CD4-positive, alpha-beta T cell treated with Interleukin-6 for 4 hours (primary cell): ENCODE measurements at regions not wholly inside any gene's neighbourhood (a gene's known extent, or its start where the extent isn't known, plus 50 kb on each side); places are given as distances from the start of the nearest gene placed in this dataset.
"Not testable (repeated sequence)": the region's sequence is repeated elsewhere in the genome, so short reads cannot be mapped to it uniquely, and the experiment has no call there.

Experiments used
- DNase-seq: peaks from one replicate; pipeline ENCODE4 v3.0.0-alpha.2; 2020; ENCODE audit warnings: mixed read lengths

DNA sequence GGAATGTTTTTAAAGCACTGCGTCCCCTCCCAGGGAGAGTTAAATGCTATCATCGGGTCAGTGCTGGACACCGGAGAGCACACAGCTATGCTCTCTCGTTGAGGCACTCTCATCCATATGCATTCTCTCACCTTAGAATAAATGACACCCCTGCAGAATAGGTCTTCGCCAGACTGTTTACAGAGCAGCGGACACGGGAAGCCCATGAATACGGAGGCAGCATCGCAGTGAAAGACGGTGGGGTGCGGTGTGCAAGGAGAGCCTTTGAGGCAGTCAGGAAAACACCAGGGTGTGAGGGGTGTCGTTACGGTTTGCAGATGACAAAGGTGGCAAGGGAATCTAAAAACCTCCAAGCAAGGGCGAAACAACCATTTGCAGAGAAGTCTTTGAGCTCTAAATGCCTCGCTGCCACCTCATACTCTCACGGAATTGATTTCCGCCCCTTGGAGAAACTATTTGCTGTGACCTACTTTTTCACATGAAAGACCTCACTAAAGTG lies 169.2 kb upstream of the FHL2 start:
- DNase-seq = peak; percentile 42

DNA sequence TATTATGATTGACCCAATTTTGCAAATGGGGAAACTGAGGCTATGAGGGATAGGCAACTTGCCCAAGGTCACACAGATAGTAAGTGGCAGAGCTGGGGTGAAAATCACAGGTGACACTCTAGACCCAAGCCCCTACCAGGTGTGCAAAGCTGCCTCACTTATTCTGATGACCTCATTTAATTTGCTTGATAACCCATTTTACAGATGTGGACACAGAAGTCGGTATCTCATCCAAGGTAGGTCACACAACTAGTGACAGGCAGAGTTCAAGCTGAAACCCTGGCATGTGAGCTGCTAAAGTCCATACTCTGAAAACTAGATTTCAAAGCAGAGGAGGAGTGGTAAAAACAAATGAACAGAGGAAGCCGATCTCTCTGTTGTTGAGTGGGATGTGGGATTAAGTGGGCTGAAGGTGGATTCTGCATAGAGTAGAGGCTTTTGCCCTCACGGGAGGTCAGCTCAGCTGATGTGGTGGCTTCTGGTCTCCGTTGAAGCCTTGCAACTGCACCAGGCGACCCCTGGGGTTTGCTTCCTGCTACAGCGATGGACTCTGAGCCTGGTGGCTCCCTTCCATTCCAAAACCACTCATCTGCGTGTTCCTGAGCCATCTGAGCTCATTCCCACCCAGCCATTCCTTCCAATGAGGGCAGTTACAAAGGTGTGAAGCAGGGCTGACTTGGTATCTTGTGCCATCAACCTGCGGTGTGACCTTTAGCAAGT lies 164.3 kb upstream of the FHL2 start:
- no peak for DNase-seq

DNA sequence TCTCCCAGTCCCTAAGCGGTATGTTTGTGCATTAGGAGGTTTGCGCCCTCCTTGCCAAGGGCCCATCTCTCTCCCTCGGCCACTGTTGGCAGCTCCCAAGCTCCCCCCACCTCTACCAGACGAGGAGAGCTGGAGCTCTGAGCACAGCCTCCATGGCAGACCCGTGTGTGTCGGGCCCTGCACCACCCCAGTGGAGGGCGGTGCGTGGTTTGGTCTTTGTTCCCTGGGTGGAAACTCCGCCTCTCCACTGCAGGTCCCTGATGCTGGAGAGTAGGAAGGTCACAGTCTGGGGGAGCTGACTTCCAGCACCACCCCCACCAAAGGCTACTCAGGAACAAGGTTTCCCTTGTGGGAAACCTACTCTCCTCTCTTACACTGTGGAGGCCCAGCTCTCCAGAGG lies 162.6 kb upstream of the FHL2 start:
- DNase-seq = no peak

DNA sequence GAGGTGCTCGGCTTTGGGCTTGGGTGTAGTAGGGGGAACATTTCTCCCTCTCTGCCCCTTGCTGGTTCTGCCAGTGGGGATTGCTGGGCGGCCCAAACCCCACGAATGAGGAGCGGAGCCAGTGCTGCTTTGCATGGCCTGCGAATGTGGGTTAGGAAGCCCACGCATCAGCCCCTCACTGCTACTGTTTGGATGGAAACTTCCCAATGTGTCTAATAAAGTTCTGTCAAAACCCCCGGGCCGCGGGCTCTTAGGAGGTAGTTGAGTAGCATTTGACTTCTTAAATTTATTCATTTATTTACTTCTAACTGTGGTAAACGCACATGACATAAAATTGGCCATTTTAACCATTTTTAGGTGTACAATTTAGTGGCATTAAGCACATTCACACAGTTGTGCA lies 161.3 kb upstream of the FHL2 start:
- no peak for DNase-seq

DNA sequence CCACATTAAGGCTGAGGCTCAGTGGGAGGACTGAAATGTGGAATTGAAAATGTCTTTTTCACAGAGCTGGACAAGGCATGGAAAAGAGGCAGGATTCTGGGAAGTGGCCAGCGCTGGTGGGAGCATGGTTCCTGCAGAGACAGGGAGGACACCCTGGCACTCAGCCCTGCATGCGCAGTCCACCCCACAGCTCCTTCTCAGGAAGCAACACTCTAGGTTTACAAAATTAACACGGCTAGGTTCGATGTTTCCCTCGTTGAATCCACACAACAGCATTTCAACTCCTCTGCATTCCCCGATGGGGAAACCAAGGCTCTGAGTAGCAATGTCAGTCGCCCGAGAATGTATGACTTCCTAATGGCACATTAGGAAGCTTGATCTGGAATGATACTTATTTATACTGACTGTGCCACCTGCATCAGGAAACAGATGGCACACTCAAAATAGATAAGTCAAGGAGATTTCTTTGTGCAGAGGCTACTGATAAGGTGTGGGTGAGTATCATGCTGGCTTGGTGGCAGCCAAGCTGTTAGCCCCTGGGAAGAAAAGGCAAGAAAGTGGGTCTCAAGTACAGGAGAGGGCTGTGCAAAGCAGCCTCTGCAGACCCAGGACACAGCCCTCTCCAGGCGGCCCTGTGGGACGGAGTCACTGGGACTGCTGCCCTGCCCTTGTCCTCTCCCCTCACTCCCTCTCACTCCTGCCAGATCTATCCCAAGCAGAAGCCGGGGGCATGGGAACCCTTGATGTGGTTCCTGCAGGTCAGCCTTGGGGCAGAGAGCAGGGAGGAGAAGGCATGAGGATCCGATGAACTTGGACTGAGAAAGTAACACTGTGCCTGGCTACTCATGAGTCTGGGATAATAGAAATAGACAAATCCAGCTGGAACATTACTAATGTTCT lies 158.4 kb upstream of the FHL2 start:
- DNase-seq = no peak

DNA sequence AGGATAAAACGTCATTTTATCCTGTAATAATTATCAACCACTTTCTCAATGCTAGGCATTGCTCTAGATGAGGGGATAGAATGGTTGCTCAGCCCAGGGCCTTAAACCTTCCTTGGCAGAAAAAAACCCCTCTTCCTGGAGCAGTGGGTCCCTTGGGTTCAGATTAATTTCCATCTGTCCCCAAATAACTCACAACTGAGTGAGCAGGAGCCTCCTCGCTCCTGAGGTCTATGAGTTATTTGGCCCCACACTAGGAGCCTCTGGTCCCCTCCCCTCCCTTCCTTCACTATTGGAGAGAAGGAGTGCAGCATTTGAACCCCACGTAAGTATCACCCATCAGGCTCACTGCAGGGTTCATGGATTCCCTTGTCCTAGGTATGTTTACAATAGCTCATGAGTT lies 157.5 kb upstream of the FHL2 start:
- no peak for DNase-seq

DNA sequence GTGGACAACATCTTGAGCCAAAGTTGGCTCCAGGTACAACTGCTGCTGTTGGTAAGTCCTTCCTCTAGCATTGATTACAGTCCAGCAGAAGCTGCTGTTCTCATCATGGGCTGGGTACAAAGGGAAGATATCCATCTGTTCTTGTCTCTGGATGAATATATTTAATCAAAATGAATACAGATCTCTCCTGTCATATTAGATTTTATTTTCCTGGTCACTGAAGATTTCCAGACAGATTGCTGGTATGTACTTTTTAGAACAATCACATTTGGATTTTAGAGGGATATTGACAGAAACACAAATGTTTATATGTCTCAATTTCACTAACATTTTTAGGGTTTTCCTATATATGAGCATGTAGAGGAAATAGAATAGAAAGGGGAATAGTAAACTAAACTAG lies 155.4 kb upstream of the FHL2 start:
- no peak for DNase-seq

DNA sequence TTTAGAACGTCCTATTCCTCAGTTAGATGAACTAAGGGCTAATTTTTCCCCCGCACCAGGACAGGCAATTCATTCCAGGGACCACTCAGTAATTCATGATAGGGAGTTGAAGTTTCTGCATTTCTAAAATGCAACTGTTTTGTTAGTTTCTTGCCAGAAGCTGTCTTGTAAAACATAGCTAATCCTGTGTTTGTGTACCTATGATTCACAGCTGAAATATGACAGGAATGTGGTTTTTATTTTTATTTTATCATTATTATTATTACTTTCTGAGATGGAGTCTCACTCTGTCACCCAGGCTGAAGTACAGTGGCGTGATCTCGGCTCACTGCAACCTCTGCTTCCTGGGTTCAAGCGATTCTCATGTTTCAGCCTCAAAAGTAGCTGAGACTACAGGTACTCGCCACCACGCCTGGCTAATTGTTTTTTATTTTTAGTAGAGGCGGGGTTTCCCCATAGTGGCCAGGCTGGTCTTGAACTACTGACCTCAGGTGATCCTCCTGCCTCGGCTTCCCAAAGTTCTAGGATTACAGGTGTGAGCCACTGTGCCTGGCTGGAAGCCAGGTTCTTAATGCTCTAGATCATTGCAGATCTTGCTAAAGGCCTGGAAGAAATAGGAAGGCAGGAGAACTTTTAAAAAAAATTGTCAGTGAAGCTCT lies 154.8 kb upstream of the FHL2 start:
- no peak for DNase-seq

DNA sequence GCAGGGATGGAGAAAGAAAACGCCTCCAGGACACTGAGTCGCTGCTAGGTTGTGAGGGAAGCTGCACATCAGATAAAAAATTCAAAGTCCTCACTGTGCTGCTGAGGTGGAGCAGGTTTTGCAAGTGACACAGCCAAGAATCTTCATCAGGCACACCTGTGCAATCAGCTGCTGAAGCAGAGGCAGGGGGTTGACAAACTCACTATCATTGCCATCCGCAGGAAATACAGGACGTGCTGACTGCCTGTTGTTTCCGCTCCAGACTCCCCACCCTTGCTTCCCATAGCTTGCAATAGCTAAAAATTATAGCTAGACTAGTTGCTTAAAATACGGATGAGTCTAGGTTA lies 147.8 kb upstream of the FHL2 start:
- peak; percentile 43 for DNase-seq

DNA sequence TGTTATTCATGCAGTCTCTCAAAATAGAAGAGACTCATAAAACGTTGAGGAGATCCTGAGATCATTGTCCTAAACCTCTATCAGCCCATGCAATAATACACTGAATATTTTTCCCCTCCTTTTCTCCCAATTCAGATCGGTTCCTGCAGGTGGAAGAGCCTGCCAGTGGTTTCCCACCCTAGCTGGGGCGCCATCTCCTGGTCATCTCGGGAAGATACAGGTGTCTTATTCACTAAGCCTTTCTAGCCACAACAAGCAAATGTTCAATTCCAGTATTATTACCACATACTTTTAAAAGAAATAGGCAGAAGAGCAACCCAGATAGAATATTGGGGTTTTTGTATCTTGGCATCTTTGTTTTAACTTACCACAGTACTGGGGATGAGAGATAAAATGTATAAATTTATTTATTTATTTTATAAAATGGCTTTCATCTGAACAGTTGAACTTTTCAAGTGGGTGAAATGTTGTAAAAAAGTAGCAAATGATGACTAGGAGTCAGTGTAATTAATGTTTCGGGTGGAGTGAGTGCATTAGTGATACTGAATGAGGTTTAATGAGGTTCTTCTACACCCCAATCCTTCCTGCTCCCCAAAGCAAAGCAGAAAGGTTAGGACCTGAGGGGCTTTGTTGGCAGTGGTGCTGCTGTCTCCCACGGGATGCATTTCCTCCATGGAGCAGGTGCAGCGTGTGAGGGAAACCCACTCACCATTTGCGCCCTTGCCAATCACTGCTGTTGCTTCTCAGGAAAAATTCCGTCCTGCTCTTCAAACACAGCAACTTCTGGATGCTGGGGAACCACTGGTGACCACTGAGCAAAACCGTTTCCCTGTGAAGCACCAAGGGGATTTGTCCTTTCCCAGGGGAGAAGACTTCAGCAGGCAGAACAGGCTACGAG lies 147.1 kb upstream of the FHL2 start:
- peak; percentile 81 for DNase-seq

DNA sequence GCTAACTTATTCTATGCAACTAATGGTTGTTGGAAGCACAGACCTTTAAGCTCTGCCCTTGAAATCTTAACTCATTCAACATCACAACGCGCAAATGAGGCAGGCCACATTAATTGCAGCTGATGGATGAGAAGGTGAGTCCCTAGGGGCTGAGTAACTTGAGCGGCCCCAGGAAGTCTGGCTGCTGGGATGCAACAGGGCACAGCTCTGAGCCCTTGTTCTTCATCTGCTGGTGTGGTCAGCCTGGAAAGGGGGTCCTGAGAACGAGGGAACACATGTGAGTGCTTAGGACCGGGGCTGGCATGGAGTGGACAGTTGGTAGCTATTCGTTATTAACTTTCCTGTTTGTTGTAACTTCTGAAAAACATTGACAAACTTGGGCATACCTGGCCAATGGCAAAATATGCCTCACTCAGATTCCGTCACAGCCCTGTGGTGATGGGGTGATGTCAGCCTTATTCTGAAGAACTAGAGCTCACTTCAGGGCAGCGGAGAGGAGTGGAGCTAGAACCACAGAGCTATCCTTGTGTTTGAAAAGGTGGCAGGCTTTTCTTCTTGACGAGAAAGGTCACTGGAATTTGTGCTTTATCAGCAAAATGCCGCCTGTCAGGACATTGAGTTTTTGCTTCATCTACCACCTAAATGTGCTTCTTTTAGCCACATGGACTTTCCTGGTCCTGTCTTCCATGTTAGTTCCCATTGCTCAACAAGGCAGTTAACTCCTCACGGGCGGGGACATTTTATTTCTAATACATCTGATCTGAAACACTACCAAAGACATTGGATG lies 145.9 kb upstream of the FHL2 start:
- no peak for DNase-seq

DNA sequence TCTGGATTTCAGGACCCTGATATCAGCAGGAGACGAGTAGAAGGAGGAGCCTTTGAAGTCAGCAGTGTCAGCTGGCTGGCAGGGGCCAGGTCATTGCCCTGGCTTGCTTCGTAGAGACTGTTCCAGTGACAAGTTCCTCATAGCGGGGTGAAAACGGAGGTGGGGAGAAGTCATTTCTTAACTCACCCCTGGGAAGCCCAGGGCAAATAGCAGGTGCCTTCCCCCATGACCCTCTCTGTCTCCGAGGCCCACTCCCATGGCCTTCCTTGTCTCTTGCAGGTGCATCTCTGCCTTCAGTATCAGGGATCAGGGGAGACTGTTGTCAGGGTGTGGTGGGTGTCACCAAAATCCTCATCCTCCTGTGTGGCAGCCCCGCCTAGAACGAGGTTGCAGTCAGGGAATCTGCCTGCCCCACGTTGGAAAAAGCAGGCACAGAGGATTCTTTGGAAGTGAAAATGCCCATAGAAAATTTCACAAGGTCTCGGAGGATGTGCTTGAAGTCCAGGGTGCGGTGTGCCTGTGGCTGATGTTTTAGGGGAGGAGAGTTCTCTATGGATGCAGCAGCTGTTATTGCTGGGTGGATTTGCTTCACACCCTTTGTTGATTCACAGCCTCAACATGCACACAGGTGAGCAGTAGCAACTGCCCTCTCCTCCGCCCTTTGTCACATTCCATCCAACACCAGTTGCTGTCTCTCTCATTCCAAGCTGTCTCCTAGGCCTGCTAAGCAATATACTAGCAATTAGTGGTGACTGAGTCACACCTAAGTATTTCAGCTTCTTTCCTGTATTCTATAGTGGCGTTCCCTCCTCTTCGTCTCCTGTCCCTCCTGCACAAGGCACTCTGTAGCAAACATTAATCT lies 142.6 kb upstream of the FHL2 start:
- DNase-seq = no peak

DNA sequence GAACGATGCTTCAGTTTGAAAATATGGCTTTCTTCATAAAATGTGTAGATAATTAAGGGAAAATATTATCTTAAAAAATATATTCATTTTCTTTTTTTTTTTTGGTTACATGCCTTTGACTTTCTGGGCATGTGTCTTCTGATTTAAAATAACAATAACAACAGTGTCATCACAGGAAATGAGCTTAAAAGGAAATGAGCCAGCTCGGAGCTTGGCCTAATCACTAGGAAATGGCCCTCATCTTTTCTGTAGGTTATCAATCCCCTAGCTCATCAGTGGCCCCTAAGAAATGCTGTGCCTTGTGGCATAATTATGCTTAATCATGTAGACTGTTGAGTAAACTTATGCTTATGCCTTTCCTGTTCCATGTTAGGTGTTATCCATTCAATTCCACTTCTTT lies 141.8 kb upstream of the FHL2 start:
- DNase-seq = no peak

DNA sequence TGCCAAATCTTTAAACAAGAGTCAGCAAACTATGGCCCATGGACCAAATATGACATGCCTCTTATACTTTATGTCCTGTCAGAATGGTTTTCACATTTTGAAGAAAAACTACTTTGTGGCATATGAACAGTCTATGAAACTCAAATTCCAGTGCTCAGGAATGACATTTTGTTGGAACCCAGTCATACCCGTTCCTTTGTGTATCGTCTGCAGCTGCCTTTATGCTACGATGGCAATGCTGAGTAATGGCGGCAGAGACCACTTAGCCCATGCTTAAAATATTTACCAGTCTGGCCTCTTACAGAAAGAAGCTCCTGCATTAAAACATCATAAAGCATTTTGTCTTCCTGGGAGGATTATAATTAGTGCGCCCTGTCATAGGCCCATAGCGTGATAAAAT lies 140.5 kb upstream of the FHL2 start:
- no peak for DNase-seq

DNA sequence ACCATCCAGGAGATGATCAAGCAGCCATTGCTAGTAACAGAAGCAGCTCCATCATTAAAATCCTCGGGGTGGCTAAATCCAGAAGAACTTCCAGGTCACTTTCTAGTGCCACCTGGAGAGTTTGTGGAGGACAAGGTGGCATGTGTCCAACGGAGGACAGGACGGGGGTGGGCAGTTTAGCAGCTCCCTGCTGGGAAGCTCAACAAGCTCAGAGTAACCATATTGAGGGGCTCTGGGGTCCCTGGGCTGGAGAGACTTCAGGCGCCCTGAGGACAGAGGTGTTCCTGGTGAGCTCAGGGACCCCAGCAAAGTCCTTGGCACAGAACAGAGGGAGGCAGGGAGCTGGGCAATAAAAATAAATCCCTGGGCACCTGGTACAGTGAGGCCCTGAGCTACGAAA lies 140.0 kb upstream of the FHL2 start:
- no peak for DNase-seq

DNA sequence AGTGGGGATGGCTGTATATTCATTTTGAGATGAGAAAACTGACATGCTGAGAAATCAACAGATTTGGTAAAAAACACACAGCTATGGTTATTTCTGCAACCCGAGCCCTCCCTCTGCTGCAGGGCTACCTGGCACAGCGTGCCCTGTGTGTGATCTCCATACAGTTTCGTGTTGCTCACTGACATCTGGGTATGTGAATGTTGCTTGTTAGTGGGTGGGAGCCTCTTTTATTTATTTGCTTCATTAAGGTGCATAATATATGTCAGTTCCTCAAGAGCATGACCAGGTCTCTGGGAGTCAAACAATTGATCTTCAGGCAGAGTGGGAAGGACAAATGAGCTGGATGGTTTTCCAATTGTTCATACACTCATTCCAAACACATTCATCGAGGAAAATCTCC lies 139.1 kb upstream of the FHL2 start:
- no peak for DNase-seq

DNA sequence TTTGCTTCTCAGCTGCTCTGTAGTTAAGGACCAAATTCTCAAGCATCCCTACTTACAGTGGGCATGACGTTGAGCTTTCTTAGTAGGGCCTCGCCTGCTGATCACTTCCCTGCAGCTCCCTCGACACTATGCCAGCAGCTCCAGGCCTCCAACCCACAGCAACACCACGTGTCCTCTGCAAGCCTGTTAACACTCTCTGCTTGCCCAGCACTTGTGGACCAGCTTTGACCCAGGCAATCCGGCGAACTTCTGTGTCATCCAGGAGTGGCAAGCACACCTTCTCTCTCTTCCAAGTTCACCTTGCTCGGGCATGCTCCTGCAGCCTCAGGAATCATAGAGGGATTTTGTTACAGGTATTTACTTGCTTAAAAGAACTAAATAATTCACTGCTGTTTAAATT lies 138.6 kb upstream of the FHL2 start:
- DNase-seq = no peak

DNA sequence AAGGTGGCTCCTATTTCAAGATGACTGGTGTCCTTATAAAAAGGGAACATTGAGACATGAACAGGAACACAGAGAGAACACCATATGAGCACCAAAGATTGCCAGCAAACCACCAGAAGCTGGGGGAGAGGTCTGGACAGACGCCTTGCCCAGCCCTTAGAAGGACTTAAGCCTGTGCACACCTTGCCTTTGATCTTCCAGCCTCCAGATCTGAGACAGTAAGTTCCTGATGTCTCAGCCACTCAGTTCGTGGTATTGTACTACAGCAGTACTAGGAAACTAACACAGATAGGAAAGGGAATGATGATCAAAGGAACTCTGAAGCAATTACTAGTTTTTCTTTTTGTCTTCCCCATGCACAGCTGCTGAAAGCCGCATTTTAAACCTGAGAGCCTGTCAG lies 137.3 kb upstream of the FHL2 start:
- no peak for DNase-seq

DNA sequence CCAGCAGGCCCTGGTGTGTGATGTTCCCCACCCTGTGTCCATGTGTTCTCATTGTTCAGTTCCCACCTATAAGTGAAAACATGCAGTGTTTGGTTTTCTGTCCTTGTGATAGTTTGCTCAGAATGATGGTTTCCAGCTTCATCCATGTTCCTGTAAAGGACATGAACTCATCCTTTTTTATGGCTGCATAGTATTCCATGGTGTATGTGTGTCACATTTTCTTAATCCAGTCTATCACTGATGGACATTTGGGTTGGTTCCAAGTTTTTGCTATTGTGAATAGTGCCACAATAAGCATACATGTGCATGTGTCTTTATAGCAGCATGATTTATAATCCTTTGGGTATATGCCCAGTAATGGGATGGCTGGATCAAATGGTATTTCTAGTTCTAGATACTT lies 130.4 kb upstream of the FHL2 start:
- not testable (repeated sequence) for DNase-seq

DNA sequence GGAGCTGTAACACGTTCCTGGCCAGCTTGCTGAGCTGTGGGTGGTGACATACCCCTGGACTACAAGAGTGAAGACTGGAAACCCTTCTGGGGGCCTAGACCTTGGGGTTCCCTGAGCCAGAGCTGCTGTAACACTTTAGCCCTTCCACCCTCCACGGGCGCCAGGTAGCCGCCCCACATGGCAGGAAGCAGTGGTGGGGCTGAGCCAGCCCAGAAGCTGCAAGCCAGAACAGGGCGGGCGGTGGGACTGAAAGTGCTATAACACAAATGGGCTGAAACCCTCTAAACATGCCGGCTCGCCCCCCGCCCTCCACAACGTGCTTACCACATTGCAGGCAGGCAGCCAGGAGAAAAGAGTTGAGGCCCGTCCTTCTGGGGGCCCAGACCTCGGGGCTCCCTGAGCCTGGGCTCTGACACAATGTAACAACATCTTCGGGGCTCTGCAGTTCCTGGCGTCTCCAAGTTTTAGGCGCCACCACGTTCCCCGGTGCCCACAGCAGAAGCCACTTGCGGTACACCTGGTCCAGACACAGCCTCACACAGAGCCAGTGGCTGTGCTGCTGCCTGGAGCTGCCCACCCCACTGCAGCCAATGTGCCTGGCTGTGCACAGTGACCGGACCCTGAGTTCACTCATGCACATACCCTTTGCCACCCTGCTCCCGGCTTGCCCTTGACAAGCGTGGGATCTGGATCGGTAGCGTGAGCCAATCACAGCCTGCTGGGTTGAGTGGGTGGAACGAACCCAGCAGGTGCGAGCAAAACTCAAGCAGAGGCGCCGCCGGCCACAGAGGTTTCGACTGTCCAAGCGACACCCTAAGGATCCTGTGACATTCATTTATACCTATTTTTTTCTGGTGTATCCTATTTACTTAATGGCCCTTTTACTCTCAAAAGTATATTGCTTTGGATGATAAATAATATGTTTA lies 127.4 kb upstream of the FHL2 start:
- no peak for DNase-seq
